Epithelial cell of proximal tubule (primary cell): ENCODE measurements at regions not wholly inside any gene's neighbourhood (a gene's known extent, or its start where the extent isn't known, plus 50 kb on each side); places are given as distances from the start of the nearest gene placed in this dataset.

ENCODE experiments used
- DNase-seq: peaks from one replicate; pipeline ENCODE4 v3.0.0-alpha.2; 2011; ENCODE audit warnings: low read depth
- H3K4me3 ChIP-seq: 2 replicates; pipeline ENCODE4 v1.5.1; 2011; ENCODE audit warnings: low read depth, mild to moderate bottlenecking, low read length
- TF ChIP-seq, protein P1 (sequence below): conservative IDR thresholded peaks from 2 replicates; pipeline ENCODE4 v1.5.1; 2012; ENCODE audit warnings: low read depth, mild to moderate bottlenecking, low read length

DNA sequence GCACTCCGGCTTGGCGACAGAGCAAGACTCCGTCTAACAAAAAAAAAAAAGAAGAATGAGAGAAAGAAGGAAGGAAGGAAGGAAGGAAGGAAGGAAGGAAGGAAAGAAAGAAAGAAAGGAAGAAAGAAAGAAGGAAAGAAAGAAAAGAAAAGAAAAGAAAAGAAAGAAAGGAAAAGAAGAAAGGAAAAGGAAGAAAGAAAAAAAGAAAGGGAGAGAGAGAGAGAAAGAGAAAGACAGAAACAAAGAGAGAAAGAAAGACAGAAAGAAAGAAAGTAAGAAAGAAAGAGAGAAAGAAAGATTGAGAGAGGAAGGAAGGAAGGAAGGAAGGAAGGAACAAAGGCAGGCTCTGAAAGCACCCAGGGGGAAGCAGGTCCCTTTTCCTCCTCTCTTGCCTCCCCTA lies 336.6 kb upstream of the GATB start:
- H3K4me3 ChIP-seq: no peak overlapping the region
- DNase-seq: no peak
- TF ChIP-seq, protein P1, sequence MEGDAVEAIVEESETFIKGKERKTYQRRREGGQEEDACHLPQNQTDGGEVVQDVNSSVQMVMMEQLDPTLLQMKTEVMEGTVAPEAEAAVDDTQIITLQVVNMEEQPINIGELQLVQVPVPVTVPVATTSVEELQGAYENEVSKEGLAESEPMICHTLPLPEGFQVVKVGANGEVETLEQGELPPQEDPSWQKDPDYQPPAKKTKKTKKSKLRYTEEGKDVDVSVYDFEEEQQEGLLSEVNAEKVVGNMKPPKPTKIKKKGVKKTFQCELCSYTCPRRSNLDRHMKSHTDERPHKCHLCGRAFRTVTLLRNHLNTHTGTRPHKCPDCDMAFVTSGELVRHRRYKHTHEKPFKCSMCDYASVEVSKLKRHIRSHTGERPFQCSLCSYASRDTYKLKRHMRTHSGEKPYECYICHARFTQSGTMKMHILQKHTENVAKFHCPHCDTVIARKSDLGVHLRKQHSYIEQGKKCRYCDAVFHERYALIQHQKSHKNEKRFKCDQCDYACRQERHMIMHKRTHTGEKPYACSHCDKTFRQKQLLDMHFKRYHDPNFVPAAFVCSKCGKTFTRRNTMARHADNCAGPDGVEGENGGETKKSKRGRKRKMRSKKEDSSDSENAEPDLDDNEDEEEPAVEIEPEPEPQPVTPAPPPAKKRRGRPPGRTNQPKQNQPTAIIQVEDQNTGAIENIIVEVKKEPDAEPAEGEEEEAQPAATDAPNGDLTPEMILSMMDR: no peak

DNA sequence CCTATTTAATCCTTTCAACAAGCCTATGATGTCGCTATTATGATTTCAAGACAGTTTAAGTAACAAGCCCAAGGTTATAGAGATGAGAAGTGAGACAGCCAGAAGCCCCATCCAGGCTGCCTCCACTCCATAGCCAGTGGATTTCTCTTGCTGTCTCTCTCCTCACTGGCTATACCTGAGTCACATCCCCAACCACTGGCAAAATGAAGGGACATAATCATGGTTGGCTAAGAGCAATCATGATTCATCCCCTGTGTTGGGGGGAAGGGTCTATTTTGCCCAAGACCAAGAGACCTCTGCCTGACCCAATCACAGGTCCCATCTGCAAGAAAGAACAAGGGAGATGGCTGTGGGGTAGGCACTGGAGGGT lies 334.9 kb upstream of the GATB start:
- no peak overlapping the region for H3K4me3 ChIP-seq
- DNase-seq: no peak
- TF ChIP-seq, protein P1: no peak

DNA sequence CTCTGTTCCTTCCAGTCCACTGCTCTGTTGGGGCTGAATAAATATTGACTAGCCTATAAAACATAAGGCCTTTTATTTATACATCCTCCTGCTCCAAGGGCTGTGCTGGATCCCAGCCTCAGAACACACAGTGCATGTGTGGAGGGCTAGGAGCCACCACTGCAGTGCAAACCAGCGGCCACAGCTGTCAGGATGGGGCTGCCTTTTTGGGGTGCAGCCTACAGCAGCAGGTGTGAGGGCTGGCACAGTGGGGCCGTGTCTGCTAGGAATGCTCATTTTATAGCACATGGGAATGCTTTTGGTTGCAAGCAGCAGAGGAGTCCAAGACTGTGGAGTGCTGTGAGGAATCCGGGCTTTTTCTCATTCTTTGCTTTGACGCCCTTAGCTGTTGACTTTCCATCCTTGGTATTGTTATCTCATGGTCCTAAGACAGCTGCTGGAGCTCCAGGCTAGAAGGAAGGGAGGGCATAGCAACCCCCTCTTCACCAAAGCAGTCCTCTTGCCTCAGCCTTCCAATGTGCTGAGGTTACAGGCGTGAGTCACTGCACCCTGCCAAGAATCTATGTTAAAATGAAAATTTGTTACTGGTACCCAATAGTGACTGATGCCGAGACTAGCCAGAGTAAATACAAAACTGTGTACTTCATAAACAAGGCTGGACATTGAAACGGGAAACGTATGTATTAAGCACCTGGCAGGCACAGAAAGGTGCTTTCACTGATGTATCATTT lies 334.3 kb upstream of the GATB start:
- H3K4me3 ChIP-seq: no peak overlapping the region
- TF ChIP-seq, protein P1: no peak
- DNase-seq: no peak

DNA sequence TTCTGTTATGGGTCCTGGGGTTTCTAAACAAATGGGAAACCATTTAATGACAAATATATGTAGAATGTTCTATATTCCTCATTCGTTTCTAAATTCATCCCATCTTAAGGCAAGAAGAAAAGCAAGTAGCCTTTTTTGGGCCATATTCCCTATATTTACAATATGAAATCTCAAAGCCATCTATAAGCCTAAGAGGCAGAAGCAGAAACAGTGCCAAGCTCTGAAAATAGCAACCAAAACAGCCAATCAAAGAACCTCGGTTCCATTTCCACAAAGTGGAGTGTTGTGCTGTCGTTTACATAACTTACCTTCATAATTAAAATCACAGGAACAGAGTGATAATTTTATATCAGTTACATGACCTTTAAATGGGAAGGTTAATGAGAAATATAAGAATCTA lies 330.6 kb upstream of the GATB start:
- H3K4me3 ChIP-seq: no peak overlapping the region
- TF ChIP-seq, protein P1: no peak
- no peak for DNase-seq

DNA sequence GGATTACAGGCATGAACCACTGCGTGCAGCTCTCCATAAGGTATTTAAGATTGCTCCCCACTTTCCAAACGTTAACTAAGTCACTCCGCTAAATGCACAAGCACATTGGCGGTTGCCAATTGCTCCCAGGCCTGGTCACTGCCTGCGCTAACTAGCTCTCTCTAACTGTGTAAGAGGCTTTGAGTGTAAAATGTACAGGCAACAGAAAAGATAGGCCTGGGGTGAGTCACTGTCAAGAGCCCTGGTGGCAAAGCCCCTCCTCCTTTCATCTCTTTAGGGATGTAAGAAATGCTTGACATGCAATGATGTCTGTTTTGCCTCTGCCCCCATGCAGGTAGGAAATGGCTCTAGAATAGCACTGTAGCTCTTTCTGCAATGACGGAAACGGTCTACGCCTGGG lies 329.7 kb upstream of the GATB start:
- no peak for DNase-seq
- no peak overlapping the region for H3K4me3 ChIP-seq
- TF ChIP-seq, protein P1: no peak

DNA sequence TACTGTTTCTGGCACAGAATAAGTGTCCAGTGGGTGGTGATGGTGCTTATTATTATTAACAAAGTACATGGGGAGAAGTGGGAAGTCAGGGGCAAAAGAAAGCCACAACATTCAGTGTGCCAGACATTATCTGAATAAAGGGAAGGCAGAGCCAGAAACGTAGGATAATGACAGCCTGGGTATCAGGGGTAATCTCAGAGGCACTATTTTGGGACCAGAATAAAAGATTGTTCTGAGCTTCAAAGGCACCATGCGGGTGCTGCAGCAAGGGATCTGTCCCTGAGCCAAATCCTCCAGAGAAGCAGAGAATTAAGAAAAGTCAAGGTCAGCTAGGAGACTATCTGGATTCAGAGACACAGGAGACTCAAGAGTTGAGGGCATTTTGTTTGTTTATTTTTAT lies 328.8 kb upstream of the GATB start:
- no peak for DNase-seq
- TF ChIP-seq, protein P1: no peak
- no peak overlapping the region for H3K4me3 ChIP-seq

DNA sequence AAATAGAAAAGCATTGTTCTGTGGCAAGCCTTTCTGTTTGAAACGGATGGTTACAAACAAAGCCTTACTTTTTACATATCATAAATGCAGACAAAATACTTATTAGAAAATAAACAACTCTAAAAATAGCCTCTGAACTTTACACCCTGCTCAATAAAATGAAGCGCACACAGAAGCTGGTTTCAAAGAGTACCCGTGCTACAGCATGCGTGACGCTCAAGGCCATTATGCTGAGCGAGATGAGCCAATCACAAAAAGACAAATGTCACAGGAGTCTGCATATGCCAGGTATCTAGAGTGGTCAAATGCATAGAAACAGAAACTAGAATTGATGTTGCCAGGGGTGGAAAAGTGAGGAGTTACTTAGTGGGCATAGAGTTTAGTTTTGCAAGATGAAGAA lies 326.5 kb upstream of the GATB start:
- DNase-seq: no peak
- TF ChIP-seq, protein P1: no peak
- no peak overlapping the region for H3K4me3 ChIP-seq
